ENCODE measurements at regions not wholly inside any gene's neighbourhood (a gene's known extent, or its start where the extent isn't known, plus 50 kb on each side); places are given as distances from the start of the nearest gene placed in this dataset.

DNA sequence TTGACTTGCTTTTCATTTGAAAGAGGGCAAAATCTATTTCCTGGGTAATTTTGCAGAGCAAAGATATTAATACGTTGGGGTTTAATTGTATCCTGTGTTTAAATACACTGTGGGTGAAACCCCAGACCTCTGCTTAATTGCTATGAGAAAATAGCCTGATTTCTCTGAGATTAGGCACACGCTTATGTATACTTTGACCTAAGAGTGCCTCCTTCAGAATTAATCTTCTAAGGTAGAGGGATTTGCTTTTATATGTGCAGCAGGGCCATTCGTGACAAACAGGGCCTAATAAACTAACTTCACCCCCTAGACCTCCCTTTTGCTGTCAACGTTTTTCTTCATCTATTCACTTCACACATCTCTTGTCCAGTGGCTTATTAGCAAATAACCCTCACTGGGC, 216.9 kb upstream of the ADGRL2 start (continued):
- TF ChIP-seq ZNF503 (CRISPR knock-in tag; IDR thresholded peaks at IDR 0.05) (no peak), ZFYVE20 (CRISPR knock-in tag; IDR thresholded peaks at IDR 0.05; ENCODE audit: borderline replicate concordance, low read depth) (no peak), ZNF460 (CRISPR knock-in tag; IDR thresholded peaks at IDR 0.05; ENCODE audit: borderline replicate concordance) (no peak), BRF2 (CRISPR knock-in tag; IDR thresholded peaks at IDR 0.05) (no peak)

DNA sequence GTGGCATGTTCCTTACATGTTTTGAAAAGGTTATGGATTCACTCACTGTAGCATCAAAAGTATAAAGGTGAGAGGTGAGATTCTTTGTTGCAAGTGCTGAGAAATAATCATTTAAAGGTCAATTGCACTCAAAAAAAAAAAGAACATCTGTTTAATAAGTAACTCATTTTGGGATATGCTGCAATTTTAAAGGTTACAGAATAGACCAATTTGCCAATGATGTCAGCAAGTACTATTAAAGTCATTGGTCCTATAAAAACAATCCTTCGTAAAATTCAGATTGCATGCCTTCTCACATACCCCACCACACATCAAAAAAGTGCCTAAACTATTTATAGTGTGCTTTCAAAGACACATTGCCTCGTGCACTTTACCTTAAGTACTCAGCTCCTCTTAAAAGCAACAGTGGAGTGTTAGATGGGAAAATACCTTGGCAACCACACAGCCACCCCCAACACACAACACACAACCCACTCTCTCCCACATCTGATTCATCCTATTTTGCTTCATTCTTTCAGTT, 218.2 kb upstream of the ADGRL2 start:
- in situ Hi-C loops (cut with HindIII; ENCODE audit: extremely low pct_ligation_motif_present, low pct_unique_long_range_greater_than_20kb) (no loop called here), intact Hi-C loops (cut with micrococcal nuclease; ENCODE audit: unreplicated experiment) (no loop called here)
- FAIRE-seq (no peak), ATAC-seq (no peak), DNase-seq (ENCODE audit: low spot score) (no peak)
- H4K20me1 ChIP-seq (ENCODE audit: insufficient read depth, low read length), result no peaks in the 10 kb centered on the region
- 6% methylated on average over 2 of the region's 2 CpGs for WGBS (ENCODE audit: low lambda C conversion rate)
- CTCF ChIA-PET (ENCODE audit: low intra/inter-chr PET ratio, low total read pairs), result no interaction called here
- no peak overlapping the region for H2AFZ ChIP-seq (ENCODE audit: low read length)
- TF ChIP-seq SALL2 (CRISPR knock-in tag; IDR thresholded peaks at IDR 0.05), result no peak
- no peak for TF ChIP-seq ZNF431 (CRISPR knock-in tag; IDR thresholded peaks at IDR 0.05; ENCODE audit: borderline replicate concordance, low read depth)
- no peak for TF ChIP-seq BRCA1 (CRISPR knock-in tag; IDR thresholded peaks at IDR 0.05)
- no peak overlapping the region for H3K4me2 ChIP-seq (ENCODE audit: low read depth, low read length)
- POLR2A ChIA-PET, result no interaction called here
- H3K9ac ChIP-seq (ENCODE audit: insufficient read depth, low read depth, low read length), result no peak overlapping the region
- H3K9me3 ChIP-seq (ENCODE audit: low read length), result 0 out of 2 replicates have a peak, but pooled peaks cover 3% of the 10 kb centered on the region
- no peaks in the 10 kb centered on the region for H3K4me1 ChIP-seq (ENCODE audit: insufficient read depth, low read length)
- no peaks in the 10 kb centered on the region for H3K79me2 ChIP-seq (ENCODE audit: insufficient read depth, low read length)
- no peaks in the 10 kb centered on the region for H3K27me3 ChIP-seq (ENCODE audit: control insufficient read depth in 1 of 2, insufficient read depth in 2 of 2, low read length in 2 of 2)
- BruUV-seq (replicated peaks), result no TSS peak
- no peak overlapping the region for H3K4me3 ChIP-seq (replicated peaks in 1 of 3; ENCODE audit: insufficient read depth in 1 of 3, low read depth in 2 of 3, low read length in 3 of 3)
- H3K27ac ChIP-seq (ENCODE audit: extremely low read length, insufficient read depth, low read length), result no peak overlapping the region
- no peaks in the 10 kb centered on the region for H3K36me3 ChIP-seq (replicated peaks in 1 of 2; ENCODE audit: control insufficient read depth in 1 of 2, insufficient read depth in 2 of 2, low read length in 2 of 2)

Data from HepG2 (cell line).